ENCODE measurements at regions not wholly inside any gene's neighbourhood (a gene's known extent, or its start where the extent isn't known, plus 50 kb on each side); places are given as distances from the start of the nearest gene placed in this dataset.

GRCh38 chr4:176498617-176499256, 179.0 kb downstream of the SPCS3 start:
- TF ChIP-seq, protein P1, sequence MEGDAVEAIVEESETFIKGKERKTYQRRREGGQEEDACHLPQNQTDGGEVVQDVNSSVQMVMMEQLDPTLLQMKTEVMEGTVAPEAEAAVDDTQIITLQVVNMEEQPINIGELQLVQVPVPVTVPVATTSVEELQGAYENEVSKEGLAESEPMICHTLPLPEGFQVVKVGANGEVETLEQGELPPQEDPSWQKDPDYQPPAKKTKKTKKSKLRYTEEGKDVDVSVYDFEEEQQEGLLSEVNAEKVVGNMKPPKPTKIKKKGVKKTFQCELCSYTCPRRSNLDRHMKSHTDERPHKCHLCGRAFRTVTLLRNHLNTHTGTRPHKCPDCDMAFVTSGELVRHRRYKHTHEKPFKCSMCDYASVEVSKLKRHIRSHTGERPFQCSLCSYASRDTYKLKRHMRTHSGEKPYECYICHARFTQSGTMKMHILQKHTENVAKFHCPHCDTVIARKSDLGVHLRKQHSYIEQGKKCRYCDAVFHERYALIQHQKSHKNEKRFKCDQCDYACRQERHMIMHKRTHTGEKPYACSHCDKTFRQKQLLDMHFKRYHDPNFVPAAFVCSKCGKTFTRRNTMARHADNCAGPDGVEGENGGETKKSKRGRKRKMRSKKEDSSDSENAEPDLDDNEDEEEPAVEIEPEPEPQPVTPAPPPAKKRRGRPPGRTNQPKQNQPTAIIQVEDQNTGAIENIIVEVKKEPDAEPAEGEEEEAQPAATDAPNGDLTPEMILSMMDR (IDR thresholded peaks at IDR 0.05): no peak
- no peak for TF ChIP-seq POLR2A (IDR thresholded peaks at IDR 0.05)
